Muscle of leg (tissue), 3 donors: ENCODE measurements at regions not wholly inside any gene's neighbourhood (a gene's known extent, or its start where the extent isn't known, plus 50 kb on each side); places are given as distances from the start of the nearest gene placed in this dataset.
A peak's percentile ranks its signal among the peaks of the same experiment; 100 is the strongest.

ENCODE experiments used
- DNase-seq: peaks from one replicate; pipeline ENCODE4 v3.0.0; 2013
- H3K27ac ChIP-seq: one replicate; pipeline ENCODE4 v1.5.1; 2013; ENCODE audit warnings: mild to moderate bottlenecking, low read length, control low read depth
- H3K27me3 ChIP-seq: one replicate; pipeline ENCODE4 v1.6.1; 2013; ENCODE audit warnings: low read length; ENCODE audit not compliant: control insufficient read depth, insufficient read depth
- H3K36me3 ChIP-seq: one replicate; pipeline ENCODE4 v1.6.1; 2013; ENCODE audit warnings: low read length; ENCODE audit not compliant: control insufficient read depth, insufficient read depth
- H3K4me1 ChIP-seq: one replicate; pipeline ENCODE4 v1.6.1; 2013; ENCODE audit warnings: low read length; ENCODE audit not compliant: control insufficient read depth, insufficient read depth
- H3K4me3 ChIP-seq: one replicate; pipeline ENCODE4 v1.5.1; 2013; ENCODE audit warnings: low read length, control low read depth
- H3K9me3 ChIP-seq: replicated peaks from 2 replicates; pipeline ENCODE4 v1.6.1; 2013; ENCODE audit warnings: low read depth, low read length; ENCODE audit not compliant: control insufficient read depth
- WGBS: methylation state at CpG from one replicate; pipeline ENCODE4 v1.1.5; 2013; ENCODE audit warnings: missing lambda C conversion rate; ENCODE audit not compliant: insufficient coverage; 5-methylcytosine and 5-hydroxymethylcytosine counted together

GRCh38 chr5:15252331-15252730 lies 247.6 kb upstream of the FBXL7 start:
- WGBS: no CpG with 5 or more reads among the region's 3 CpGs
- Histone ChIP-seq H3K27me3 (no peaks in the 10 kb centered on the region), H3K27ac (no peak overlapping the region), H3K4me1 (no peaks in the 10 kb centered on the region), H3K9me3 (no peaks in the 10 kb centered on the region), H3K36me3 (no peaks in the 10 kb centered on the region), H3K4me3 (no peak overlapping the region)
- DNase-seq: no peak

GRCh38 chr5:15249152-15249551 lies 250.8 kb upstream of the FBXL7 start:
- Histone ChIP-seq H3K4me3 (no peak overlapping the region), H3K36me3 (no peaks in the 10 kb centered on the region), H3K9me3 (peaks cover 14% of the 10 kb centered on the region), H3K27me3 (no peaks in the 10 kb centered on the region), H3K4me1 (no peaks in the 10 kb centered on the region), H3K27ac (no peak overlapping the region)
- WGBS: no CpG with 5 or more reads among the region's 3 CpGs
- DNase-seq: no peak

DNA sequence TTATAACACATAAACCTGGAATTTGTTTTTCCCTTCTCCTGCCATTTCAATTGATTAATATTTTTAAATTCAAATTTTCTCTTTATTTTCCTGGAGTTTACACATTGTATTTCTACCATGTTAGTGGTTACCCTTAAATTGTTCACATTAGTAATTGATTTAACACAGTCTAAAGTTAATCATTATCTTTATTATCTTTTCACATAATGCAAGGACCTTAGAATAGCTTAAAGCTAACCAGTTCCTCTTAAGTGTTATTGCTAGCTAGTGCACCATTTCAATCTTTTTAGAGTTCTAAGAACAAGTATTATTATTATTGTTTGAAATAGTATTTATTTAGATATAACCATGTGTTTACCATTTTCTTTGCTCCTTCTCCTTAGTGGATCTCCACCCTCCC lies 251.2 kb upstream of the FBXL7 start:
- peaks cover 14% of the 10 kb centered on the region for H3K9me3 ChIP-seq
- no peak overlapping the region for H3K4me3 ChIP-seq
- no peaks in the 10 kb centered on the region for H3K27me3 ChIP-seq
- no peaks in the 10 kb centered on the region for H3K4me1 ChIP-seq
- no peak overlapping the region for H3K27ac ChIP-seq
- DNase-seq: no peak
- no peaks in the 10 kb centered on the region for H3K36me3 ChIP-seq

DNA sequence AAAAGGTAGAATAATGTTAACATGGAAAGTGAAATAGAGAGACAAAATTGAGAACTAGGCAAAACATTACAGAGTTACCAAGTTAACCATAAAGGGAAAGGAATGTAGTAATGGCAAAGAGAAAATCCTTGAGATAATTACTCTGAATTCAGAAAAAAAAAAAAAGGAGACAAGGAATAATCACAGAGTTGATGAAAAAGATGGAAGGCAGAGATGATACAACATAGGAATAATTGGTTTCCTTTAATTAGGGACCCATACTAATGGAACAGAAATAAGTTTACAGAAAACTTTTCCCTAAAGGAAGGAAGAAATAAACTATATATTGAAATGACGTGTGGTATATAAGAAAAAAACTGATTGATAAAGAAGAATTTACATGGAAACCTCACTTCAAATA lies 254.1 kb upstream of the FBXL7 start:
- Histone ChIP-seq H3K36me3 (no peaks in the 10 kb centered on the region), H3K27me3 (no peaks in the 10 kb centered on the region), H3K9me3 (peaks cover 14% of the 10 kb centered on the region), H3K4me3 (no peak overlapping the region), H3K4me1 (no peaks in the 10 kb centered on the region), H3K27ac (no peak overlapping the region)
- no peak for DNase-seq
- WGBS: no CpG with 5 or more reads among the region's 1 CpG

DNA sequence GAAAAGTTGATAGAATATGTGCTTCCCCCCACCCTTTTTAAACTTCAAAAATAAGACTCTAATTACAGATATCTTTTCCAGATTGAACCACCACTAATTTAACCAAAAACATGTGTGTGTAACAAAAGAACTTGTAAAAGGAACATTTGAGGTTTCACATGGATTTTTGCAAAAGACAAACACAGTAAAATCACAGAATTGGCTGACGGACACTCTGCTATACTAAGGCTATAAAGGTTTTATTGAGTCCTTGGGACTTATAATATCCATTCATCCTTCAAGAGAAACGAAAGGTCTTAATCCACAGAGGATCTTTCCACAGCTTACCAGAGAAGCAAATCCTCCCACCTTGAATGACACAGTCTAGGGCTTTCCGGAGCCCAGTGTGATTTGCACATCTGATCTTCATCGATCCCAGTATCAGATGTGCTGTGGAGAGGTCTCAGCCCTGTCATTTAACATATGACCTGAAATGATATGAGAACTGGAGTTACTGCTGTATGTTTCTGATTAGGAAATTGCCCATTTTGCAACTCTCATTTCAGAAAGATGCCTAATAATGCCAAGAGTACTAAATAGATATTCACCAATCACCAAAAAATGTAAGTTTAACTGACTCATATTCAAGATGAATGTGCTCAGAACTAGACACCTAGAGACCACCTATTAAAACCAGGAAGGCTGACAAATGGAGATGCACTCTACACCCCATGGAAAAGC lies 256.5 kb upstream of the FBXL7 start:
- Histone ChIP-seq H3K36me3 (no peaks in the 10 kb centered on the region), H3K4me3 (no peak overlapping the region), H3K27me3 (no peaks in the 10 kb centered on the region), H3K27ac (no peak overlapping the region), H3K4me1 (no peaks in the 10 kb centered on the region), H3K9me3 (peaks cover 18% of the 10 kb centered on the region)
- no CpG with 5 or more reads among the region's 4 CpGs for WGBS
- peak; percentile 59 for DNase-seq

- Histone ChIP-seq H3K27ac (no peak overlapping the region), H3K9me3 (peaks cover 14% of the 10 kb centered on the region), H3K4me3 (no peak overlapping the region), H3K27me3 (no peaks in the 10 kb centered on the region), H3K4me1 (no peaks in the 10 kb centered on the region), H3K36me3 (no peaks in the 10 kb centered on the region)
- DNase-seq: no peak
- no CpG with 5 or more reads among the region's 1 CpG for WGBS
Measured at GRCh38 chr5:15241216-15241821, 258.7 kb upstream of the FBXL7 start.

DNA sequence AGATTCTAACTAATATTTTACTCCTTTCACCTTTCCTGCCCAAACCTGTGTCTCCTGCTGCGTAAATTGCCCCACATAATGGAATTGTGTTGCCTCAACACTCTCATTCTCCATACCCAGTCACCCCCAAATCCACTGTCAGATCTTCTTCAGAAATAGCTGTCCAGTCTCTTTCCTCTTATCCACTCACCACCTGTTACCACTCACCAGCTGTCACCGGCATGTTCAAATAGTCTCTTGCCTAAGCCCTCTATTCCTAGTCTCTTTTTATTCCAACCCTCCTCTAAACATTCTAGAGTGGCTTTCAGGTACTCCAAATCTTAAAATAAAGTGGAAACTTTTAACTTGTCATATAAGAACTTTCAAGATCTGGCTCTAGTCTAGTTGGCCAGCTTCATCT lies 262.0 kb upstream of the FBXL7 start:
- H3K9me3 ChIP-seq: peaks cover 4% of the 10 kb centered on the region
- H3K36me3 ChIP-seq: no peaks in the 10 kb centered on the region
- H3K27me3 ChIP-seq: no peaks in the 10 kb centered on the region
- H3K4me3 ChIP-seq: no peak overlapping the region
- DNase-seq: peak; percentile 40
- H3K4me1 ChIP-seq: no peaks in the 10 kb centered on the region
- H3K27ac ChIP-seq: no peak overlapping the region
- 97% methylated on average over 2 of the region's 2 CpGs for WGBS

DNA sequence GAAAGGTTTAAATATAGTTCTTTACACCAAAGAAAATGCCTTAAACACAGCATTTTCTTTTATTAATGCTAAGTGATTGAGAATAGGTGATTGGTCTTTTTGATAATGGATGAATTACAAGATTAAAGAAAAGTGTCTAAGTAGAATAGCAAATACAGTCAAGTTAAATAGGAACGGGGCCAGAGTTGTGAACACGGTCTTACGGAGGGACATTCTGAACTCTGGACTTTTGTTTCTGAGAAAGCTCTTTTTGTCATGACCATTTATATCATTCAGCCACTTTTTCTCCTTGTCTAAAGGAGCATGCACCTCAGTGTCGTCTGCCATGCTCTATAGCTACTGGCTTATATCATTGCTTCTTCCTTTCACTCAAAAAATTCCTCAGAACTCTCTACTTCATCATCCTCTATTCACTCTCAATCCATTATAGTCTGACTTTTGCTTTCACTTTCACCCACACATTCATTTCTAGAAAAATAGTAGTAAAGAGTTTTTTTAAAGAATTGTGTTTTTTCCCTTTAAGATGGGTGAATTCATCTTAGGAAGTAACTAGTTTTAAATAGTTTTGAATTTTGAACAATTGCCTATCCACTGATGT lies 263.0 kb upstream of the FBXL7 start:
- Histone ChIP-seq H3K4me3 (no peak overlapping the region), H3K27ac (no peak overlapping the region), H3K27me3 (no peaks in the 10 kb centered on the region), H3K9me3 (peaks cover 4% of the 10 kb centered on the region), H3K4me1 (no peaks in the 10 kb centered on the region), H3K36me3 (no peaks in the 10 kb centered on the region)
- 79% methylated on average over 3 of the region's 4 CpGs for WGBS
- DNase-seq: no peak

DNA sequence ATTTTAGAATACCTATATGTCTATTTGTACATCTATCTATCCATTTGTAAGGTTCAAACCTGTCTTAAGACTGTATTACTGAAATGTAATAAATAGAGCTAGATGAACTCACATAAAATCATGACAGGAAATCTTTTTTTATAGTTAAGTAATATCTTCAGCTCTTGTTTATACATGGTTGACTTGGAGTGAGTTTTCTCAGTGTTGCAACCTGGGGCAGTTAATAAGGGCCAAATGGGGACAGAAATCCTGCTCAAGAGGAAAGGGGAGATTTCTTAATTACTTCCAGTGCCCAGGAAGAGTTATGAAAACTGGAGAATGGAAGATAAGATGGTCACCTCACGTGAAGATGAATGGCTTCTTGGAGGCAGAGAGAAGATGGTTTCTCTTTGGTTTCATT lies 265.1 kb upstream of the FBXL7 start:
- Histone ChIP-seq H3K27ac (no peak overlapping the region), H3K9me3 (no peaks in the 10 kb centered on the region), H3K36me3 (no peaks in the 10 kb centered on the region), H3K4me3 (no peak overlapping the region), H3K27me3 (no peaks in the 10 kb centered on the region), H3K4me1 (no peaks in the 10 kb centered on the region)
- WGBS: no CpG with 5 or more reads among the region's 1 CpG
- no peak for DNase-seq

DNA sequence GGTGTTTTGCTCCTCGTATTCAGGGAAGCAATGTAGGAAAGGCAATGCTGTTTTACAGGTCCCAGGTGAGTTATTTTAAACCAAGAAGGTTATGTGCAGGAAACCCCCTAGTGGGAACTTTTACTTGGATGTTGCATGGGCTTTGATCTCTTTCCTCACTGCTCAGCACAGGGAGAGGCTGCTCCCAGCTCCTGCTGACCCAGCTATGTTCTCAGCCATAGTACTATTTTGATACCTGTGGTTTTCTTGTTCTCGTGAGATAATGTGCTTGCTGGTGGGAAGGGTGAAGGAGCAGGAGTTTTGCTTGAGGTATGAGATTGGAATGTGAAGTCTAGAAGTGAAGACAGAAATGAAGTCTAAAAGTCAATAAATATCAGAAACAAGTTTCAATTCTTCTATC lies 265.6 kb upstream of the FBXL7 start:
- DNase-seq: no peak
- no peaks in the 10 kb centered on the region for H3K9me3 ChIP-seq
- no peak overlapping the region for H3K4me3 ChIP-seq
- WGBS: no CpG with 5 or more reads among the region's 2 CpGs
- H3K27ac ChIP-seq: no peak overlapping the region
- no peaks in the 10 kb centered on the region for H3K36me3 ChIP-seq
- no peaks in the 10 kb centered on the region for H3K4me1 ChIP-seq
- no peaks in the 10 kb centered on the region for H3K27me3 ChIP-seq
